HepG2 (cell line): ENCODE measurements at regions not wholly inside any gene's neighbourhood (a gene's known extent, or its start where the extent isn't known, plus 50 kb on each side); places are given as distances from the start of the nearest gene placed in this dataset.

Experiments
- DNMT3B ChIP-seq: conservative IDR thresholded peaks from 2 replicates; pipeline ENCODE4 v1.6.1; 2016; ENCODE audit warnings: missing biosample characterization, control low read depth
- EHMT2 ChIP-seq: fragments of 200-600 bp; sonication (generic); IDR thresholded peaks from 2 replicates; pipeline ENCODE4 v1.7.0; 2017; ENCODE audit warnings: antibody characterized with exemption, low read depth, low read length, borderline replicate concordance
- HOXA5 ChIP-seq: sonication (generic); formaldehyde crosslinking; IDR thresholded peaks from 2 replicates; pipeline ENCODE4 v1.4.0; 2020; ENCODE audit warnings: missing genetic modification reagents
- HOXD1 ChIP-seq: sonication (generic); formaldehyde crosslinking; IDR thresholded peaks from 2 replicates; pipeline ENCODE4 v1.5.0; 2020; ENCODE audit warnings: missing genetic modification reagents
- MIER3 ChIP-seq: IDR thresholded peaks from 2 replicates; pipeline ENCODE4 v1.6.1; 2016; ENCODE audit warnings: missing compliant biosample characterization, borderline replicate concordance
- ONECUT2 ChIP-seq: sonication (generic); formaldehyde crosslinking; IDR thresholded peaks from 2 replicates; pipeline ENCODE4 v1.4.0; 2020; ENCODE audit warnings: missing genetic modification reagents
- PHF21A ChIP-seq: sonication (generic); formaldehyde crosslinking; IDR thresholded peaks from 2 replicates; pipeline ENCODE4 v1.5.0; 2020; ENCODE audit warnings: mild to moderate bottlenecking, missing genetic modification reagents
- SIN3A ChIP-seq: IDR thresholded peaks from 2 replicates; pipeline ENCODE4 v1.6.1; 2011; ENCODE audit warnings: low read depth, mild to moderate bottlenecking, control low read depth, low read length, borderline replicate concordance
- SIX4 ChIP-seq: sonication (generic); formaldehyde crosslinking; IDR thresholded peaks from 2 replicates; pipeline ENCODE4 v1.4.0; 2020; ENCODE audit warnings: missing genetic modification reagents
- TEAD3 ChIP-seq: optimal IDR thresholded peaks from 2 replicates; pipeline ENCODE3; 2016; ENCODE audit warnings: borderline replicate concordance
- ZKSCAN1 ChIP-seq: fragments of 150-350 bp; IDR thresholded peaks from 2 replicates; pipeline ENCODE4 v1.6.1; 2014; ENCODE audit warnings: low read length
- ZMAT5 ChIP-seq: sonication (generic); formaldehyde crosslinking; IDR thresholded peaks from 2 replicates; pipeline ENCODE4 v1.5.0; 2020; ENCODE audit warnings: mild to moderate bottlenecking, low read depth, missing genetic modification reagents, borderline replicate concordance
- ZNF225 ChIP-seq: sonication (generic); formaldehyde crosslinking; IDR thresholded peaks from 2 replicates; pipeline ENCODE4 v1.4.0; 2020; ENCODE audit warnings: mild to moderate bottlenecking, missing genetic modification reagents
- ZNF256 ChIP-seq: sonication (generic); formaldehyde crosslinking; conservative IDR thresholded peaks from 2 replicates; pipeline ENCODE4 v1.4.0; 2020; ENCODE audit warnings: missing genetic modification reagents
- ZNF3 ChIP-seq: IDR thresholded peaks from 2 replicates; pipeline ENCODE4 v1.7.0; 2017; ENCODE audit warnings: inconsistent platforms
- ZNF354B ChIP-seq: sonication (generic); formaldehyde crosslinking; IDR thresholded peaks from 2 replicates; pipeline ENCODE4 v1.8.0; 2022; ENCODE audit warnings: mild to moderate bottlenecking, missing genetic modification reagents
- ZNF773 ChIP-seq: sonication (generic); formaldehyde crosslinking; IDR thresholded peaks from 2 replicates; pipeline ENCODE4 v1.4.0; 2020; ENCODE audit warnings: missing genetic modification reagents, borderline replicate concordance
- ZSCAN9 ChIP-seq: IDR thresholded peaks from 2 replicates; pipeline ENCODE4 v1.6.1; 2016; ENCODE audit warnings: borderline replicate concordance
- TF ChIP-seq, protein P1 (sequence below): sonication (generic); formaldehyde crosslinking; IDR thresholded peaks from 2 replicates; pipeline ENCODE4 v1.4.0; 2020; ENCODE audit warnings: missing genetic modification reagents, borderline replicate concordance
- TF ChIP-seq, protein P2 (sequence below): sonication (generic); formaldehyde crosslinking; IDR thresholded peaks from 2 replicates; pipeline ENCODE4 v1.4.0; 2020; ENCODE audit warnings: missing genetic modification reagents
- TF ChIP-seq, protein P3 (sequence below): IDR thresholded peaks from 2 replicates; pipeline ENCODE4 v1.6.1; 2018; ENCODE audit warnings: missing genetic modification reagents

- TF ChIP-seq, protein P1, sequence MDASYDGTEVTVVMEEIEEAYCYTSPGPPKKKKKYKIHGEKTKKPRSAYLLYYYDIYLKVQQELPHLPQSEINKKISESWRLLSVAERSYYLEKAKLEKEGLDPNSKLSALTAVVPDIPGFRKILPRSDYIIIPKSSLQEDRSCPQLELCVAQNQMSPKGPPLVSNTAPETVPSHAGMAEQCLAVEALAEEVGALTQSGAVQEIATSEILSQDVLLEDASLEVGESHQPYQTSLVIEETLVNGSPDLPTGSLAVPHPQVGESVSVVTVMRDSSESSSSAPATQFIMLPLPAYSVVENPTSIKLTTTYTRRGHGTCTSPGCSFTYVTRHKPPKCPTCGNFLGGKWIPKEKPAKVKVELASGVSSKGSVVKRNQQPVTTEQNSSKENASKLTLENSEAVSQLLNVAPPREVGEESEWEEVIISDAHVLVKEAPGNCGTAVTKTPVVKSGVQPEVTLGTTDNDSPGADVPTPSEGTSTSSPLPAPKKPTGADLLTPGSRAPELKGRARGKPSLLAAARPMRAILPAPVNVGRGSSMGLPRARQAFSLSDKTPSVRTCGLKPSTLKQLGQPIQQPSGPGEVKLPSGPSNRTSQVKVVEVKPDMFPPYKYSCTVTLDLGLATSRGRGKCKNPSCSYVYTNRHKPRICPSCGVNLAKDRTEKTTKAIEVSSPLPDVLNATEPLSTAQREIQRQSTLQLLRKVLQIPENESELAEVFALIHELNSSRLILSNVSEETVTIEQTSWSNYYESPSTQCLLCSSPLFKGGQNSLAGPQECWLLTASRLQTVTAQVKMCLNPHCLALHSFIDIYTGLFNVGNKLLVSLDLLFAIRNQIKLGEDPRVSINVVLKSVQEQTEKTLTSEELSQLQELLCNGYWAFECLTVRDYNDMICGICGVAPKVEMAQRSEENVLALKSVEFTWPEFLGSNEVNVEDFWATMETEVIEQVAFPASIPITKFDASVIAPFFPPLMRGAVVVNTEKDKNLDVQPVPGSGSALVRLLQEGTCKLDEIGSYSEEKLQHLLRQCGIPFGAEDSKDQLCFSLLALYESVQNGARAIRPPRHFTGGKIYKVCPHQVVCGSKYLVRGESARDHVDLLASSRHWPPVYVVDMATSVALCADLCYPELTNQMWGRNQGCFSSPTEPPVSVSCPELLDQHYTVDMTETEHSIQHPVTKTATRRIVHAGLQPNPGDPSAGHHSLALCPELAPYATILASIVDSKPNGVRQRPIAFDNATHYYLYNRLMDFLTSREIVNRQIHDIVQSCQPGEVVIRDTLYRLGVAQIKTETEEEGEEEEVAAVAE (CRISPR knock-in tag): no peak
- TF ChIP-seq ZNF773 (CRISPR knock-in tag) (no peak), DNMT3B (CRISPR knock-in tag) (no peak), ZMAT5 (no peak), PHF21A (CRISPR knock-in tag) (peak; percentile 72; the same call in 1 of the 2 replicates), ZNF354B (CRISPR knock-in tag) (no peak), TEAD3 (CRISPR knock-in tag) (peak; percentile 87), ZNF3 (CRISPR knock-in tag) (no peak), ZKSCAN1 (0 out of 2 replicates have a peak, but pooled peaks have one; percentile 27), SIN3A (no peak), HOXA5 (CRISPR knock-in tag) (peak; percentile 64; the same call in 1 of the 2 replicates), MIER3 (CRISPR knock-in tag) (0 out of 2 replicates have a peak, but pooled peaks have one; percentile 50), ZNF225 (CRISPR knock-in tag) (no peak), ONECUT2 (CRISPR knock-in tag) (0 out of 2 replicates have a peak, but pooled peaks have one; percentile 8), ZSCAN9 (peak; percentile 32; the same call in 1 of the 2 replicates), EHMT2 (no peak; the same call in 1 of the 2 replicates), SIX4 (CRISPR knock-in tag) (peak; percentile 79), ZNF256 (CRISPR knock-in tag) (0 out of 2 replicates have a peak, but pooled peaks have one; percentile 33), HOXD1 (CRISPR knock-in tag) (0 out of 2 replicates have a peak, but pooled peaks have one; percentile 56)
- TF ChIP-seq, protein P2, sequence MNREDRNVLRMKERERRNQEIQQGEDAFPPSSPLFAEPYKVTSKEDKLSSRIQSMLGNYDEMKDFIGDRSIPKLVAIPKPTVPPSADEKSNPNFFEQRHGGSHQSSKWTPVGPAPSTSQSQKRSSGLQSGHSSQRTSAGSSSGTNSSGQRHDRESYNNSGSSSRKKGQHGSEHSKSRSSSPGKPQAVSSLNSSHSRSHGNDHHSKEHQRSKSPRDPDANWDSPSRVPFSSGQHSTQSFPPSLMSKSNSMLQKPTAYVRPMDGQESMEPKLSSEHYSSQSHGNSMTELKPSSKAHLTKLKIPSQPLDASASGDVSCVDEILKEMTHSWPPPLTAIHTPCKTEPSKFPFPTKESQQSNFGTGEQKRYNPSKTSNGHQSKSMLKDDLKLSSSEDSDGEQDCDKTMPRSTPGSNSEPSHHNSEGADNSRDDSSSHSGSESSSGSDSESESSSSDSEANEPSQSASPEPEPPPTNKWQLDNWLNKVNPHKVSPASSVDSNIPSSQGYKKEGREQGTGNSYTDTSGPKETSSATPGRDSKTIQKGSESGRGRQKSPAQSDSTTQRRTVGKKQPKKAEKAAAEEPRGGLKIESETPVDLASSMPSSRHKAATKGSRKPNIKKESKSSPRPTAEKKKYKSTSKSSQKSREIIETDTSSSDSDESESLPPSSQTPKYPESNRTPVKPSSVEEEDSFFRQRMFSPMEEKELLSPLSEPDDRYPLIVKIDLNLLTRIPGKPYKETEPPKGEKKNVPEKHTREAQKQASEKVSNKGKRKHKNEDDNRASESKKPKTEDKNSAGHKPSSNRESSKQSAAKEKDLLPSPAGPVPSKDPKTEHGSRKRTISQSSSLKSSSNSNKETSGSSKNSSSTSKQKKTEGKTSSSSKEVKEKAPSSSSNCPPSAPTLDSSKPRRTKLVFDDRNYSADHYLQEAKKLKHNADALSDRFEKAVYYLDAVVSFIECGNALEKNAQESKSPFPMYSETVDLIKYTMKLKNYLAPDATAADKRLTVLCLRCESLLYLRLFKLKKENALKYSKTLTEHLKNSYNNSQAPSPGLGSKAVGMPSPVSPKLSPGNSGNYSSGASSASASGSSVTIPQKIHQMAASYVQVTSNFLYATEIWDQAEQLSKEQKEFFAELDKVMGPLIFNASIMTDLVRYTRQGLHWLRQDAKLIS: no peak
- TF ChIP-seq, protein P3, sequence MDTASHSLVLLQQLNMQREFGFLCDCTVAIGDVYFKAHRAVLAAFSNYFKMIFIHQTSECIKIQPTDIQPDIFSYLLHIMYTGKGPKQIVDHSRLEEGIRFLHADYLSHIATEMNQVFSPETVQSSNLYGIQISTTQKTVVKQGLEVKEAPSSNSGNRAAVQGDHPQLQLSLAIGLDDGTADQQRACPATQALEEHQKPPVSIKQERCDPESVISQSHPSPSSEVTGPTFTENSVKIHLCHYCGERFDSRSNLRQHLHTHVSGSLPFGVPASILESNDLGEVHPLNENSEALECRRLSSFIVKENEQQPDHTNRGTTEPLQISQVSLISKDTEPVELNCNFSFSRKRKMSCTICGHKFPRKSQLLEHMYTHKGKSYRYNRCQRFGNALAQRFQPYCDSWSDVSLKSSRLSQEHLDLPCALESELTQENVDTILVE (CRISPR knock-in tag): 0 out of 2 replicates have a peak, but pooled peaks have one; percentile 34
Measured at GRCh38 chr20:55471052-55472006, 534.0 kb downstream of the CBLN4 start (continued).
